Keratinocyte (primary cell): ENCODE measurements at regions not wholly inside any gene's neighbourhood (a gene's known extent, or its start where the extent isn't known, plus 50 kb on each side); places are given as distances from the start of the nearest gene placed in this dataset.

Source experiments
- DNase-seq: peaks from one replicate; pipeline ENCODE4 v3.0.0-alpha.2; 2011; ENCODE audit warnings: low read depth, missing footprints, low spot score
- FAIRE-seq: peaks from 2 replicates; lab custom pipeline; 2011; peaks lifted over from hg19 to GRCh38; lab: Jason Lieb, UNC
- H2AFZ ChIP-seq: 2 replicates; pipeline ENCODE4 v1.6.0; 2012; ENCODE audit warnings: low read length, control low read depth, inconsistent platforms; ENCODE audit not compliant: control insufficient read depth
- H3K27ac ChIP-seq: 2 replicates; pipeline ENCODE4 v1.5.1; 2011; ENCODE audit warnings: low read length; ENCODE audit not compliant: control insufficient read depth, insufficient read depth
- H3K27me3 ChIP-seq: 3 replicates; pipeline ENCODE4 v1.6.0; 2011; ENCODE audit warnings: low read length; ENCODE audit not compliant: control insufficient read depth, insufficient read depth; ENCODE audit errors: extremely low read depth
- H3K36me3 ChIP-seq, 2 experiments: 2 replicates in 1 of 2; 3 replicates in 1 of 2; pipeline ENCODE4 v1.5.1; 2011; ENCODE audit warnings: low read length in 2 of 2, mild to moderate bottlenecking in 1 of 2; ENCODE audit not compliant: control insufficient read depth in 2 of 2, insufficient read depth in 2 of 2; ENCODE audit errors: extremely low read depth in 1 of 2
- H3K4me1 ChIP-seq: 3 replicates; pipeline ENCODE4 v1.5.1; 2011; ENCODE audit warnings: low read length; ENCODE audit not compliant: control insufficient read depth, insufficient read depth; ENCODE audit errors: extremely low read depth
- H3K4me2 ChIP-seq: 3 replicates; pipeline ENCODE4 v1.6.0; 2011; ENCODE audit warnings: low read depth, low read length; ENCODE audit not compliant: control insufficient read depth, insufficient read depth; ENCODE audit errors: extremely low read depth
- H3K4me3 ChIP-seq, 3 experiments: fragments of 200-600 bp in 1 of 3; sonication (generic) in 1 of 3; 2 replicates in 2 of 3; 3 replicates in 1 of 3; pipeline ENCODE4 v1.5.1; 2011 to 2016; ENCODE audit warnings: low read length in 3 of 3, mild to moderate bottlenecking in 3 of 3, control low read depth in 2 of 3, inconsistent platforms in 1 of 3, low read depth in 1 of 3, mixed read lengths in 1 of 3, mixed run types in 1 of 3, moderate library complexity in 1 of 3; ENCODE audit not compliant: control insufficient read depth in 2 of 3, insufficient read depth in 2 of 3; ENCODE audit errors: extremely low read depth in 1 of 3
- H3K79me2 ChIP-seq: 2 replicates; pipeline ENCODE4 v1.6.0; 2012; ENCODE audit warnings: low read length; ENCODE audit not compliant: control insufficient read depth, insufficient read depth
- H3K9ac ChIP-seq: 3 replicates; pipeline ENCODE4 v1.6.0; 2011; ENCODE audit warnings: low read length; ENCODE audit not compliant: control insufficient read depth, insufficient read depth; ENCODE audit errors: extremely low read depth
- H3K9me1 ChIP-seq: 3 replicates; pipeline ENCODE4 v1.6.0; 2011; ENCODE audit warnings: low read length; ENCODE audit not compliant: control insufficient read depth, insufficient read depth; ENCODE audit errors: extremely low read depth
- H3K9me3 ChIP-seq: 2 replicates; pipeline ENCODE4 v1.5.1; 2012; ENCODE audit warnings: low read depth, low read length; ENCODE audit not compliant: control insufficient read depth
- H4K20me1 ChIP-seq: 3 replicates; pipeline ENCODE4 v1.6.0; 2011; ENCODE audit warnings: low read length; ENCODE audit not compliant: control insufficient read depth, insufficient read depth; ENCODE audit errors: extremely low read depth
- EZH2 ChIP-seq: IDR thresholded peaks from one replicate; pipeline ENCODE4 v1.6.1; 2012; ENCODE audit warnings: inconsistent platforms, mild to moderate bottlenecking, low read length, moderate library complexity
- dilution Hi-C: fragments of 300-500 bp; cut with MboI; formaldehyde crosslinking; loops from one replicate; pipeline ENCODE4 v1.7.0; 2020; ENCODE audit warnings: low sequenced_read_pairs; ENCODE audit not compliant: extremely low pct_ligation_motif_present
- TF ChIP-seq, protein P1 (sequence below), 3 experiments: IDR thresholded peaks in 1 of 3; conservative IDR thresholded peaks in 1 of 3; optimal IDR thresholded peaks in 1 of 3; 2 replicates in 2 of 3; 3 replicates in 1 of 3; pipeline versions ENCODE3 to v1.5.1; 2011; ENCODE audit warnings: low read length in 3 of 3, mild to moderate bottlenecking in 3 of 3, moderate library complexity in 2 of 3, control low read depth in 1 of 3, inconsistent platforms in 1 of 3; ENCODE audit not compliant: insufficient read depth in 2 of 3; ENCODE audit errors: extremely low read depth in 1 of 3

DNA sequence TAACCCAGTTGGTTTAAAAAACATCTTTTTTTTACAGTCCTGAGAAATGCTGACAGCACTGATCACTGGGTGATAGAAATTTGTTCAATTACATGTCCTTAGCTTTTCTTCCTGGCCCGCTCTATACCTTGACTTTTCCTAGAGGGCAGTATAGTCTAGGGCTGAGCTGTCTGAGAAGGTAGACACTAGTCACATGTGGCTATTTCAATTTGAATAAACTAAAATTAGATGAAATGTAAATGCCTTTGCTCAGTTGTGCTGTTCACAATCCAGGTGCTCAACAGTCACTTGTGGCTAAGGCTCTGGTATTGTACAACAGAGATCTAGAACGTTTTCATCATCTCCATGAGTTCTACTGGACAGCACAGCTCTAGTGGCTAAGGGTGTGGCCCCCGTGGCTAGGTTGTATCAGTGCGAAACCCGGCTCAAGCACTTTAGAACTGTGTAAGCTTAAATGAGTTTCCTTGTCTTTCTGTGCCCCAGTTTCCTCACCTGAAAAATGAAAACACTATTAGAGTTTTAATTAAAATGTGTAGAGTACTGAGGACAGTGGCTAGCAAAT lies 111.6 kb upstream of the WDR17 start:
- FAIRE-seq (no peak), DNase-seq (no peak)
- Histone ChIP-seq H3K9ac (no peak overlapping the region), H3K9me3 (no peaks in the 10 kb centered on the region), H3K4me3 (no peak overlapping the region), H3K9me1 (no peaks in the 10 kb centered on the region), H4K20me1 (no peaks in the 10 kb centered on the region), H3K27me3 (no peaks in the 10 kb centered on the region), H3K27ac (no peak overlapping the region), H3K4me1 (no peaks in the 10 kb centered on the region), H3K4me2 (no peak overlapping the region), H3K36me3 (no peaks in the 10 kb centered on the region), H3K79me2 (no peaks in the 10 kb centered on the region), H2AFZ (no peak overlapping the region)
- TF ChIP-seq EZH2 = no peak
- TF ChIP-seq, protein P1, sequence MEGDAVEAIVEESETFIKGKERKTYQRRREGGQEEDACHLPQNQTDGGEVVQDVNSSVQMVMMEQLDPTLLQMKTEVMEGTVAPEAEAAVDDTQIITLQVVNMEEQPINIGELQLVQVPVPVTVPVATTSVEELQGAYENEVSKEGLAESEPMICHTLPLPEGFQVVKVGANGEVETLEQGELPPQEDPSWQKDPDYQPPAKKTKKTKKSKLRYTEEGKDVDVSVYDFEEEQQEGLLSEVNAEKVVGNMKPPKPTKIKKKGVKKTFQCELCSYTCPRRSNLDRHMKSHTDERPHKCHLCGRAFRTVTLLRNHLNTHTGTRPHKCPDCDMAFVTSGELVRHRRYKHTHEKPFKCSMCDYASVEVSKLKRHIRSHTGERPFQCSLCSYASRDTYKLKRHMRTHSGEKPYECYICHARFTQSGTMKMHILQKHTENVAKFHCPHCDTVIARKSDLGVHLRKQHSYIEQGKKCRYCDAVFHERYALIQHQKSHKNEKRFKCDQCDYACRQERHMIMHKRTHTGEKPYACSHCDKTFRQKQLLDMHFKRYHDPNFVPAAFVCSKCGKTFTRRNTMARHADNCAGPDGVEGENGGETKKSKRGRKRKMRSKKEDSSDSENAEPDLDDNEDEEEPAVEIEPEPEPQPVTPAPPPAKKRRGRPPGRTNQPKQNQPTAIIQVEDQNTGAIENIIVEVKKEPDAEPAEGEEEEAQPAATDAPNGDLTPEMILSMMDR (optimal IDR thresholded peaks at IDR 0.05 in 1 of 3, IDR thresholded peaks at IDR 0.05 in 1 of 3, conservative IDR thresholded peaks at IDR 0.05 in 1 of 3; ENCODE audit: extremely low read depth in 1 of 3, insufficient read depth in 2 of 3, low read length in 3 of 3) = peak in 2 of 3 experiments; percentile 14 to 23
- dilution Hi-C loops = no loop called here

DNA sequence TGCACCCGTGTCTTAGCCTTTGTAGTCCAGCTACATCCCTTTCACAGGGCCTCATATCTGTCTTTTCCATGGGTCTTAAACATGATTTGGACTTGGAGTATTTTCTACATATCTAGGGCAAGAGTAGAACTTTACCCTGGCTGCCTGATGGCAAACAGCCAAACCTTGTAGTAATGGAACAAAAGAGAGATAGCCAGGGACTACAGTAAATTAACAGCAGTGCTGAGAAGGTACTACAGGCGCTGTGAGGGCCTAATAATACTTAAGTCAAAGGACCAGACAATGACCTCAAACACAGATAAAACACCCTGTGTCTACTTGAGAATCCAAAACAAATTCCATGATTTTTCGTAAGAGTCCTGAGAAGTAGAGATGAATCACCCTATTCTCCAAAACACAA lies 111.0 kb upstream of the WDR17 start:
- no peak for DNase-seq
- dilution Hi-C loops = no loop called here

More for the DNA sequence above, 111.0 kb upstream of the WDR17 start:
- no peak overlapping the region for H2AFZ ChIP-seq
- H3K36me3 ChIP-seq = no peaks in the 10 kb centered on the region
- H3K4me3 ChIP-seq = no peak overlapping the region
- no peak for TF ChIP-seq EZH2
- TF ChIP-seq, protein P1 (optimal IDR thresholded peaks at IDR 0.05 in 1 of 3, IDR thresholded peaks at IDR 0.05 in 1 of 3, conservative IDR thresholded peaks at IDR 0.05 in 1 of 3; ENCODE audit: extremely low read depth in 1 of 3, insufficient read depth in 2 of 3, low read length in 3 of 3) = no peak
- no peak for FAIRE-seq
- H3K9me3 ChIP-seq = no peaks in the 10 kb centered on the region
- no peak overlapping the region for H3K27ac ChIP-seq
- H3K79me2 ChIP-seq = no peaks in the 10 kb centered on the region
- H3K4me1 ChIP-seq = no peaks in the 10 kb centered on the region
- no peak overlapping the region for H3K9ac ChIP-seq
- no peaks in the 10 kb centered on the region for H3K27me3 ChIP-seq
- no peaks in the 10 kb centered on the region for H4K20me1 ChIP-seq
- H3K4me2 ChIP-seq = no peak overlapping the region
- H3K9me1 ChIP-seq = no peaks in the 10 kb centered on the region
